ENCODE measurements at regions not wholly inside any gene's neighbourhood (a gene's known extent, or its start where the extent isn't known, plus 50 kb on each side); places are given as distances from the start of the nearest gene placed in this dataset.

DNA sequence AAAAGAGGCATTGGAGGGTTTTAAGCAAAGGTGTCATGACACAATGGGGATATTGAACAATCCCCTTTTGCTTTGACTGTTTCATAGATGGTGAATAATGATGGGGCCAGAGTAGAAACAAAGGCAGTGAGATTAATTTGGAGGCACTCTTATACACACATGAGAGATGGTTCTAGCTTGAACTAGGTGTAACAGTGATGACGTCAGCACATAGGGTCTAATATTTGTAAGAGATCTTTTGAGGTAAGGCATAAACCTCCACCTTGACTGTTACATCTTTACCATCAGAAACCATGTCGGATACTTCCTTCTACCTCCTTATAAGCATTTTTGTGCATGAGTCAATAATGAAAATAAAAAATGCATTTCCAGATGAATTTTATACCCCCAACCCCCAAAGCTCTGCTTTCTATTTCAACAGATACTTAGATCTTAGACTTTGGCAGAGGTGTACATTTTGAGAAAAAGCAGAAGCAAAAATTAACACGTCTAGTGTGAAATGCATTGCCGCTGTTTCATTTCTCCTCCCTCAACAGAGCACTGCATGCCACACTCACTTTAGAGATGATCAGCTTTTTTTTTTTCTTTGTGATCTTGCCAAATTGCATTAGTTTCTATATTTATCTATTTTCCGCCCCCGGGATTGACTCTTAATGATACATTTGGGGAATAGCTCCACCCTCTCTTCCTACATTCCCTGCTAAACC lies 87.2 kb downstream of the HS3ST1 start:
- Histone ChIP-seq H3K79me2 (ENCODE audit: insufficient read depth, low read length) (no peaks in the 10 kb centered on the region), H3K4me2 (ENCODE audit: low read length) (no peak overlapping the region), H4K20me1 (ENCODE audit: insufficient read depth) (no peaks in the 10 kb centered on the region), H3K9ac (ENCODE audit: low read length) (no peak overlapping the region), H3K9me3 (ENCODE audit: control insufficient read depth in 1 of 2, insufficient read depth in 1 of 2, low read depth in 1 of 2, low read length in 2 of 2) (no peaks in the 10 kb centered on the region), H3K4me1 (ENCODE audit: control insufficient read depth in 1 of 2, insufficient read depth in 2 of 2, low read length in 2 of 2) (no peaks in the 10 kb centered on the region), H3K27ac (ENCODE audit: low read depth, low read length) (no peak overlapping the region), H3K27me3 (ENCODE audit: insufficient read depth, low read length) (no peaks in the 10 kb centered on the region), H2AFZ (ENCODE audit: low read depth, low read length, poor library complexity, severe bottlenecking) (no peak overlapping the region), H3K9me2 (ENCODE audit: insufficient read depth) (no peaks in the 10 kb centered on the region), H3K36me3 (ENCODE audit: control insufficient read depth in 1 of 2, insufficient read depth in 2 of 2, low read length in 2 of 2) (no peaks in the 10 kb centered on the region), H3K4me3 (replicated peaks in 1 of 2; ENCODE audit: low read depth in 1 of 2, low read length in 2 of 2) (no peak overlapping the region)
- ChIA-PET RAD21 (ENCODE audit: low non-redundant PET in 1 of 2, low total read pairs in 2 of 2, uncharacterized antibody in 2 of 2, unreplicated experiment in 2 of 2) (no interaction called here), POLR2A (no interaction called here), CTCF (no interaction called here)
- ATAC-seq (no peak), DNase-seq (ENCODE audit: low read depth, low spot score) (no peak)
- no TSS peak for BruUV-seq (replicated peaks)
- TF ChIP-seq SRF (IDR thresholded peaks at IDR 0.05; ENCODE audit: low read depth) (no peak), ZNF274 (IDR thresholded peaks at IDR 0.05; ENCODE audit: low read depth, low read length) (no peak), EZH2 (IDR thresholded peaks at IDR 0.05) (no peak), CBX3 (IDR thresholded peaks at IDR 0.05; ENCODE audit: low read depth) (no peak), ZFX (IDR thresholded peaks at IDR 0.05) (no peak), SP1 (IDR thresholded peaks at IDR 0.05; ENCODE audit: low read depth) (no peak), CEBPB (IDR thresholded peaks at IDR 0.05; ENCODE audit: low read depth) (no peak), FOSL1 (IDR thresholded peaks at IDR 0.05; ENCODE audit: low read depth) (no peak), ELF1 (IDR thresholded peaks at IDR 0.05; ENCODE audit: borderline replicate concordance, low read depth) (no peak), POLR2A (IDR thresholded peaks at IDR 0.05; ENCODE audit: borderline replicate concordance, extremely low read depth, insufficient read depth, insufficient read length) (no peak), EZH2phosphoT487 (IDR thresholded peaks at IDR 0.05; ENCODE audit: borderline replicate concordance) (no peak), YY1 (IDR thresholded peaks at IDR 0.05; ENCODE audit: extremely low read depth, insufficient replicate concordance, low read depth, low read length) (no peak), RAD21 (IDR thresholded peaks at IDR 0.05; ENCODE audit: low read depth) (no peak), SIN3A (IDR thresholded peaks at IDR 0.05; ENCODE audit: low read depth) (no peak)
- TF ChIP-seq, protein P1, sequence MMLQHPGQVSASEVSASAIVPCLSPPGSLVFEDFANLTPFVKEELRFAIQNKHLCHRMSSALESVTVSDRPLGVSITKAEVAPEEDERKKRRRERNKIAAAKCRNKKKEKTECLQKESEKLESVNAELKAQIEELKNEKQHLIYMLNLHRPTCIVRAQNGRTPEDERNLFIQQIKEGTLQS (IDR thresholded peaks at IDR 0.05), result no peak
- TF ChIP-seq, protein P2, sequence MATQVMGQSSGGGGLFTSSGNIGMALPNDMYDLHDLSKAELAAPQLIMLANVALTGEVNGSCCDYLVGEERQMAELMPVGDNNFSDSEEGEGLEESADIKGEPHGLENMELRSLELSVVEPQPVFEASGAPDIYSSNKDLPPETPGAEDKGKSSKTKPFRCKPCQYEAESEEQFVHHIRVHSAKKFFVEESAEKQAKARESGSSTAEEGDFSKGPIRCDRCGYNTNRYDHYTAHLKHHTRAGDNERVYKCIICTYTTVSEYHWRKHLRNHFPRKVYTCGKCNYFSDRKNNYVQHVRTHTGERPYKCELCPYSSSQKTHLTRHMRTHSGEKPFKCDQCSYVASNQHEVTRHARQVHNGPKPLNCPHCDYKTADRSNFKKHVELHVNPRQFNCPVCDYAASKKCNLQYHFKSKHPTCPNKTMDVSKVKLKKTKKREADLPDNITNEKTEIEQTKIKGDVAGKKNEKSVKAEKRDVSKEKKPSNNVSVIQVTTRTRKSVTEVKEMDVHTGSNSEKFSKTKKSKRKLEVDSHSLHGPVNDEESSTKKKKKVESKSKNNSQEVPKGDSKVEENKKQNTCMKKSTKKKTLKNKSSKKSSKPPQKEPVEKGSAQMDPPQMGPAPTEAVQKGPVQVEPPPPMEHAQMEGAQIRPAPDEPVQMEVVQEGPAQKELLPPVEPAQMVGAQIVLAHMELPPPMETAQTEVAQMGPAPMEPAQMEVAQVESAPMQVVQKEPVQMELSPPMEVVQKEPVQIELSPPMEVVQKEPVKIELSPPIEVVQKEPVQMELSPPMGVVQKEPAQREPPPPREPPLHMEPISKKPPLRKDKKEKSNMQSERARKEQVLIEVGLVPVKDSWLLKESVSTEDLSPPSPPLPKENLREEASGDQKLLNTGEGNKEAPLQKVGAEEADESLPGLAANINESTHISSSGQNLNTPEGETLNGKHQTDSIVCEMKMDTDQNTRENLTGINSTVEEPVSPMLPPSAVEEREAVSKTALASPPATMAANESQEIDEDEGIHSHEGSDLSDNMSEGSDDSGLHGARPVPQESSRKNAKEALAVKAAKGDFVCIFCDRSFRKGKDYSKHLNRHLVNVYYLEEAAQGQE (IDR thresholded peaks at IDR 0.05; ENCODE audit: low read depth), result no peak
- TF ChIP-seq, protein P3, sequence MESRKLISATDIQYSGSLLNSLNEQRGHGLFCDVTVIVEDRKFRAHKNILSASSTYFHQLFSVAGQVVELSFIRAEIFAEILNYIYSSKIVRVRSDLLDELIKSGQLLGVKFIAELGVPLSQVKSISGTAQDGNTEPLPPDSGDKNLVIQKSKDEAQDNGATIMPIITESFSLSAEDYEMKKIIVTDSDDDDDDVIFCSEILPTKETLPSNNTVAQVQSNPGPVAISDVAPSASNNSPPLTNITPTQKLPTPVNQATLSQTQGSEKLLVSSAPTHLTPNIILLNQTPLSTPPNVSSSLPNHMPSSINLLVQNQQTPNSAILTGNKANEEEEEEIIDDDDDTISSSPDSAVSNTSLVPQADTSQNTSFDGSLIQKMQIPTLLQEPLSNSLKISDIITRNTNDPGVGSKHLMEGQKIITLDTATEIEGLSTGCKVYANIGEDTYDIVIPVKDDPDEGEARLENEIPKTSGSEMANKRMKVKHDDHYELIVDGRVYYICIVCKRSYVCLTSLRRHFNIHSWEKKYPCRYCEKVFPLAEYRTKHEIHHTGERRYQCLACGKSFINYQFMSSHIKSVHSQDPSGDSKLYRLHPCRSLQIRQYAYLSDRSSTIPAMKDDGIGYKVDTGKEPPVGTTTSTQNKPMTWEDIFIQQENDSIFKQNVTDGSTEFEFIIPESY (IDR thresholded peaks at IDR 0.05; ENCODE audit: extremely low read depth, insufficient replicate concordance, low read length), result no peak
- TF ChIP-seq, protein P4, sequence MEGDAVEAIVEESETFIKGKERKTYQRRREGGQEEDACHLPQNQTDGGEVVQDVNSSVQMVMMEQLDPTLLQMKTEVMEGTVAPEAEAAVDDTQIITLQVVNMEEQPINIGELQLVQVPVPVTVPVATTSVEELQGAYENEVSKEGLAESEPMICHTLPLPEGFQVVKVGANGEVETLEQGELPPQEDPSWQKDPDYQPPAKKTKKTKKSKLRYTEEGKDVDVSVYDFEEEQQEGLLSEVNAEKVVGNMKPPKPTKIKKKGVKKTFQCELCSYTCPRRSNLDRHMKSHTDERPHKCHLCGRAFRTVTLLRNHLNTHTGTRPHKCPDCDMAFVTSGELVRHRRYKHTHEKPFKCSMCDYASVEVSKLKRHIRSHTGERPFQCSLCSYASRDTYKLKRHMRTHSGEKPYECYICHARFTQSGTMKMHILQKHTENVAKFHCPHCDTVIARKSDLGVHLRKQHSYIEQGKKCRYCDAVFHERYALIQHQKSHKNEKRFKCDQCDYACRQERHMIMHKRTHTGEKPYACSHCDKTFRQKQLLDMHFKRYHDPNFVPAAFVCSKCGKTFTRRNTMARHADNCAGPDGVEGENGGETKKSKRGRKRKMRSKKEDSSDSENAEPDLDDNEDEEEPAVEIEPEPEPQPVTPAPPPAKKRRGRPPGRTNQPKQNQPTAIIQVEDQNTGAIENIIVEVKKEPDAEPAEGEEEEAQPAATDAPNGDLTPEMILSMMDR (IDR thresholded peaks at IDR 0.05 in 2 of 3, conservative IDR thresholded peaks at IDR 0.05 in 1 of 3; ENCODE audit: borderline replicate concordance in 1 of 3, insufficient read depth in 1 of 3, low read depth in 2 of 3, low read length in 2 of 3), result no peak
- TF ChIP-seq, protein P5, sequence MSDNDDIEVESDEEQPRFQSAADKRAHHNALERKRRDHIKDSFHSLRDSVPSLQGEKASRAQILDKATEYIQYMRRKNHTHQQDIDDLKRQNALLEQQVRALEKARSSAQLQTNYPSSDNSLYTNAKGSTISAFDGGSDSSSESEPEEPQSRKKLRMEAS (IDR thresholded peaks at IDR 0.05), result no peak
- intact Hi-C loops (cut with micrococcal nuclease), result no loop called here
